Astrocyte (in vitro differentiated cells and primary cell): ENCODE measurements at regions not wholly inside any gene's neighbourhood (a gene's known extent, or its start where the extent isn't known, plus 50 kb on each side); places are given as distances from the start of the nearest gene placed in this dataset.

Source experiments
- EZH2 ChIP-seq: IDR thresholded peaks from 2 replicates; pipeline ENCODE4 v1.6.1; 2012; ENCODE audit warnings: mild to moderate bottlenecking, low read length, inconsistent platforms; ENCODE audit not compliant: insufficient read depth
- TF ChIP-seq, protein P1 (sequence below): IDR thresholded peaks from 2 replicates; pipeline ENCODE4 v1.5.1; 2011; ENCODE audit warnings: low read depth, mild to moderate bottlenecking, inconsistent platforms, low read length, moderate library complexity; ENCODE audit not compliant: insufficient read depth

DNA sequence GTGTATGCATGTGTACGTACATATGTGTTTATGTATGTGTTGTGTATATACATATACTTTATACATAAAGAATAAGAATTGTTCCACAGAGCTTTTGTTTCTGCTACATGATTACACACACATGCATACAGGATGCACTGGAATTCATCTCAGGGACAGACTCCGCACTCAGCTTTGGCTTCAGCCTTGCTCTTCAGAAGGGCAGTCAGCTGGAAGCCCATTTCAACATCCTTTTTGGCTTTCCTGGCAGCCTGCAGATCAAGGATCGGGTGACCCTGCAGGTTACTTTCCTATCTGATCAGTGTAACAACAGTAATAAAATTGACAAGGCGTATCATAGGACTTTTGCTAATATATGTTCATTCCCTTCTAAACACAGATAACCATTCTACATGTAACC lies 144.1 kb upstream of the COPS8 start:
- TF ChIP-seq, protein P1, sequence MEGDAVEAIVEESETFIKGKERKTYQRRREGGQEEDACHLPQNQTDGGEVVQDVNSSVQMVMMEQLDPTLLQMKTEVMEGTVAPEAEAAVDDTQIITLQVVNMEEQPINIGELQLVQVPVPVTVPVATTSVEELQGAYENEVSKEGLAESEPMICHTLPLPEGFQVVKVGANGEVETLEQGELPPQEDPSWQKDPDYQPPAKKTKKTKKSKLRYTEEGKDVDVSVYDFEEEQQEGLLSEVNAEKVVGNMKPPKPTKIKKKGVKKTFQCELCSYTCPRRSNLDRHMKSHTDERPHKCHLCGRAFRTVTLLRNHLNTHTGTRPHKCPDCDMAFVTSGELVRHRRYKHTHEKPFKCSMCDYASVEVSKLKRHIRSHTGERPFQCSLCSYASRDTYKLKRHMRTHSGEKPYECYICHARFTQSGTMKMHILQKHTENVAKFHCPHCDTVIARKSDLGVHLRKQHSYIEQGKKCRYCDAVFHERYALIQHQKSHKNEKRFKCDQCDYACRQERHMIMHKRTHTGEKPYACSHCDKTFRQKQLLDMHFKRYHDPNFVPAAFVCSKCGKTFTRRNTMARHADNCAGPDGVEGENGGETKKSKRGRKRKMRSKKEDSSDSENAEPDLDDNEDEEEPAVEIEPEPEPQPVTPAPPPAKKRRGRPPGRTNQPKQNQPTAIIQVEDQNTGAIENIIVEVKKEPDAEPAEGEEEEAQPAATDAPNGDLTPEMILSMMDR = no peak
- TF ChIP-seq EZH2 = no peak
